GM18498 (cell line): ENCODE measurements at regions not wholly inside any gene's neighbourhood (a gene's known extent, or its start where the extent isn't known, plus 50 kb on each side); places are given as distances from the start of the nearest gene placed in this dataset.

Experiments used
- ATAC-seq: cut with Tn5 transposase; IDR thresholded peaks from one replicate; pipeline ENCODE4 v1.9.1; 2021; ENCODE audit warnings: mild to moderate bottlenecking, moderate library complexity; ENCODE audit not compliant: unreplicated experiment

- no peak for ATAC-seq
These were observed 396.5 kb downstream of the SMOC2 start for GRCh38 chr6:168837254-168838036.

GRCh38 chr6:168835991-168836390, 395.0 kb downstream of the SMOC2 start:
- ATAC-seq: no peak

- ATAC-seq: no peak
These were observed 393.8 kb downstream of the SMOC2 start for GRCh38 chr6:168834801-168835200.

GRCh38 chr6:168834042-168834587, 393.1 kb downstream of the SMOC2 start:
- no peak for ATAC-seq

GRCh38 chr6:168828800-168829199, 387.8 kb downstream of the SMOC2 start:
- no peak for ATAC-seq

- ATAC-seq: no peak
These were observed 387.1 kb downstream of the SMOC2 start for GRCh38 chr6:168828035-168828434.

GRCh38 chr6:168827586-168827871, 386.5 kb downstream of the SMOC2 start:
- no peak for ATAC-seq

- ATAC-seq: no peak
These were observed 386.0 kb downstream of the SMOC2 start for GRCh38 chr6:168826726-168827585.

DNA sequence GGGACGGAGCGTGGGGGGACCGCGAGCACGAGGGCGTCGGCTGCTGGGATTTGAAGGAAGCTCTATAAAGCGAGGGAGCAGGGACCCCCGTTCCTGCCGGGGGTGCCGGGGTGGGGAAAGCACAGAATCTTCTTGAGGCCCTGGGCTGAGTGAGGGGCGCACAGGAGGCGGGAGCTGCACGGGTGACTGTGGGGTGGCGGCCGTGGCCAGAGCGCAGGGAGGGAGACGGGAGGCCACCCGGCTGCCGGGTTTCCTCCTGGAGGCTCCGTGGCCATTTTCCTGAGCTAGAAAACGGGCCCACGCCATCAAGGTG, 385.1 kb downstream of the SMOC2 start:
- ATAC-seq: no peak

DNA sequence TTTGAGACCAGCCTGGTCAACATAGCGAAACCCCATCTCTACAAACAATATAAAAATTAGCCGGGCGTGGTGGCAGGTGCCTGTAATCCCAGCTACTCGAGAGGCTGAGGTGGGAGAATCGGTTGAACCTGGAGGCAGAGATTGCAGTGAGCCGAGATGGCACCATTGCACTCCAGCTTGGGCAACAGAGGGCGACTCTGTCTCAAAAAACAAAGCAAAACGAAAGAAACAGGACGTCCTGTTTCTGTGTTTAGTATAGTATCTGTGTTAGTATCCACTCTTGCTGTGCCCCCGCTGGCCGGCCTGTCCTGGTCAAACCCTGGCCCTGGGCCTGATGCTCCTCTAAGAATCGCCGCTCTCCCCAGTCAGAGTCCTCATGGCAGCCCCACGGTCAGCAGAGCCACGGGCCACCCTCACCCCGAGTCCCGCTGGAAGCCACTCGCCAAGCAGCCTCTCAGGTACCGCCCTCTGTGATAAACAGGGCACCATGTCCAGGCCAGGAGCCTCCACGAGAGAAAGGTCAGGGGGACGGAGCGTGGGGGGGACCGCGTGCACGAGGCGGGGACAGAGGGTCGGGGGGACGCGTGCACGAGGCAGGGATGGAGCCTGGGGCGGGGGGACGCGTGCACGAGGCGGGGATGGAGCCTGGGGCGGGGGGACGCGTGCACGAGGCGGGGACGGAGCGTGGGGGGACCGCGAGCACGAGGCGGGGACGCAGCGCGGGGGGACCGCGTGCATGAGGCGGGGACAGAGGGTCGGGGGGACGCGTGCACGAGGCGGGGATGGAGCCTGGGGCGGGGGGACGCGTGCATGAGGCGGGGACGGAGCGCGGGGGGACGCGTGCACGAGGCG, 384.5 kb downstream of the SMOC2 start:
- no peak for ATAC-seq

GRCh38 chr6:168823397-168824212, 382.6 kb downstream of the SMOC2 start:
- no peak for ATAC-seq

DNA sequence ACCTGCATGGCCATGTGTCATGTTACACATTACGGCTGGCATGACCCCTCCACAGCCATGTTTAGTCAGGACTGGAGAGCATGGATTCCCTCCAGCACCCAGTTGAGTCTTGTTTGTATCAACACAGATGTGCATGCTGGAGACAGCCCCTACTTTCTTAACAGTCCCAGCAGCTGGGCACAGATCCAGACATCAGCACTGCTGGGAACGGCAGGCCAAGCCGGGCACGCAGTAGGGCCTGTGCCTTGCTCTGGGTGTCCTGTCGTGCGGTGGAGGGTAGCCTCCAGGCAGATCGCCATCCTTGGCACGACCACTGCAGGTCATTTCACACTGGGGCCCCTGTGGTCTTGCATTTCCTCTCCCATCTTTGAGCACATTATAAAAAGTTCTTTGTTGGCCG, 381.4 kb downstream of the SMOC2 start:
- ATAC-seq: no peak

GRCh38 chr6:168819546-168819945, 378.6 kb downstream of the SMOC2 start:
- ATAC-seq: no peak

- ATAC-seq: no peak
These were observed 376.7 kb downstream of the SMOC2 start for GRCh38 chr6:168817558-168818159.

DNA sequence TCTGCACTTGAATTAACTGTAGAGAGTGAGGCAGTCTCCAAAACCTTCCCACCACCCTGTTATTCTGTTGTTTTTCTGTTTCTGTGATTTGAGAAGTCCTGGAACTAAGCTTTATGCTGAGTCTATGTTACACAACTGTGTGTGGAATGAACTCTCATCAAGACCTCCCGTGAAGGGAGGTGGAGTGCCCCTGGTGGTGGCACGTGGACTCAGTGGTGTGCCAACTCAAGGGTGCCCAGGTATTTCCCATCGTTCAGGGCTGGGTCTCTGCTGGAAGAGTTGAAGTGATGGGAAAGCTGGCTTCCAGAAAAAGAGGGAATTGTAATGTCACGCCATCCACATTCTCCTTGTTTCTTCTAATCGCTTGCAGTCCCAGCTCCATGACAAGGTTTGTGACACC, 374.2 kb downstream of the SMOC2 start:
- no peak for ATAC-seq

GRCh38 chr6:168808232-168808631, 367.2 kb downstream of the SMOC2 start:
- ATAC-seq: no peak

DNA sequence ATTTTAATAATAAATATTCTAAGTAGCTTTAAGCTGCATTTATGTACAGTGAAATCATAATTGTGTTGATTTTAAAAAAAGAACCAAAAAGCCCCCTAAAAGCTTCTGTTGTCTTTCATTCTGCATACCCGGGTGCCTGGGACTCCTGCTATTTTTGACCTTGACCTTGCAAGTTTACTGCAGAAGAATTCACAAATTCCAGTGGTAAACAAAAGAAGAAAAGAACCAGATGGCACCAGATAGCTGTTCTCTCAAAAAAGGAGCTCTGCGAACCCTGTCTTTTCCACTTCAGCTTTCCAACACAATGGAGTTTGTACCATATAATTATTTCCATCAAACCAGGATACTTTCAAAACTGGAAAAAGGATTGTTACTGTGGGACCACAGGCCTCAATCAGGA, 363.3 kb downstream of the SMOC2 start:
- ATAC-seq: no peak

DNA sequence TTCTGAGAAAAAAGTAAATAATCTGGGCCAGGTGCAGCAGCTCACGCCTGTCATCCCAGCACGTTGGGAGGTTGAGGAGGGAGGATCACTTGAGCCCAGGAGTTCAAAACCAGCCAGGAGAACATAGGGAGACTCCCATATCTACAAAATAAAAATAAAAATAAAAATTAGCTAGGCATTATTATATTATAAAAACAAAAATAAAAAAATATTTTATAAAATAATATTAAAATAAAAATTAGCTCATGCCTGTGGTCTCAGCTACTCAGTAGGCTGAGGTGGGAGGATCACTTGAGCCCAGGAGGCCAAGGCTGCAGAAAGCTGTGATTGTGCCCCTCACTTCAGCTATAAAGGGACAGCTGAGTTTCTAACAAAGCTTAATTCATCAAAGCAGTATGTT, 362.9 kb downstream of the SMOC2 start:
- no peak for ATAC-seq

- no peak for ATAC-seq
These were observed 358.1 kb downstream of the SMOC2 start for GRCh38 chr6:168799067-168799466.

DNA sequence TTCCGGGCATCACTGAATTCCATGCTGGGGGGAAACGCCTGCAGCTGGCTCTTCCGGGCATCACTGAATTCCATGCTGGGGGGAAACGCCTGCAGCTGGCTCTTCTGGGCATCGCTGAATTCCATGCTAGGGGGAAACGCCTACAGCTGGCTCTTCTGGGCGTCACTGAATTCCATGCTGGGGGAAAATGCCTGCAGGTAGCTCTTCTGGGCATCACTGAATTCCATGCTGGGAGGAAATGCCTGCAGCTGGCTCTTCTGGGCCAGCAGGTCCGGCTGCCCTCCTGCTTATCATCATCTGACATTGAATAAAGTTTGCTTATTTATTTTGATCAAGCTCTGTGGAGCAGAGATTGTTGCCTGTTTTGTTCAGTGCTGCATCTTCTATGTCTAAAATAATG, 355.1 kb downstream of the SMOC2 start:
- no peak for ATAC-seq
